GM12865 (cell line): ENCODE measurements at regions not wholly inside any gene's neighbourhood (a gene's known extent, or its start where the extent isn't known, plus 50 kb on each side); places are given as distances from the start of the nearest gene placed in this dataset.

Source experiments
- DNase-seq: peaks from one replicate; pipeline ENCODE4 v3.0.0; 2010; ENCODE audit warnings: low read depth
- H3K4me3 ChIP-seq: 2 replicates; pipeline ENCODE4 v1.5.1; 2011; ENCODE audit warnings: mild to moderate bottlenecking, low read depth, low read length, control low read depth
- CTCF ChIP-seq: IDR thresholded peaks from 2 replicates; pipeline ENCODE4 v1.5.1; 2011; ENCODE audit warnings: low read length, control low read depth, low read depth, inconsistent platforms; ENCODE audit not compliant: insufficient read depth; ENCODE audit errors: missing control alignments

GRCh38 chr3:135887220-135887619 lies 78.3 kb upstream of the PPP2R3A start:
- H3K4me3 ChIP-seq: no peak overlapping the region
- no peak for TF ChIP-seq CTCF
- DNase-seq: no peak

GRCh38 chr3:135889443-135889842 lies 76.1 kb upstream of the PPP2R3A start:
- no peak for TF ChIP-seq CTCF
- DNase-seq: no peak
- no peak overlapping the region for H3K4me3 ChIP-seq

- no peak for TF ChIP-seq CTCF
- no peak overlapping the region for H3K4me3 ChIP-seq
- no peak for DNase-seq
These were observed 74.4 kb upstream of the PPP2R3A start for GRCh38 chr3:135891121-135891520.

- H3K4me3 ChIP-seq: no peak overlapping the region
- peak; percentile 65 for DNase-seq
- peak; percentile 77 for TF ChIP-seq CTCF
These were observed 70.3 kb upstream of the PPP2R3A start for GRCh38 chr3:135895106-135895733.

GRCh38 chr3:135895734-135896121 lies 69.8 kb upstream of the PPP2R3A start:
- H3K4me3 ChIP-seq: no peak overlapping the region
- no peak for TF ChIP-seq CTCF
- DNase-seq: no peak

GRCh38 chr3:135896613-135897012 lies 68.9 kb upstream of the PPP2R3A start:
- no peak overlapping the region for H3K4me3 ChIP-seq
- TF ChIP-seq CTCF: no peak
- DNase-seq: no peak

GRCh38 chr3:135897715-135898114 lies 67.8 kb upstream of the PPP2R3A start:
- DNase-seq: no peak
- H3K4me3 ChIP-seq: no peak overlapping the region
- TF ChIP-seq CTCF: no peak
